Thyroid gland (tissue), 4 donors: ENCODE measurements at regions not wholly inside any gene's neighbourhood (a gene's known extent, or its start where the extent isn't known, plus 50 kb on each side); places are given as distances from the start of the nearest gene placed in this dataset.

Experiments used
- POLR2A ChIP-seq, 2 donors: fragments of 450-650 bp; IDR thresholded peaks; one replicate each; pipeline ENCODE4 v1.6.1; 2017; ENCODE audit warnings: antibody characterized with exemption in 2 of 2, mild to moderate bottlenecking in 2 of 2, moderate library complexity in 1 of 2
- TF ChIP-seq, protein P1 (sequence below), 6 experiments: fragments of 200-600 bp in 3 of 6; fragments of 450-650 bp in 3 of 6; sonication (generic) in 3 of 6; IDR thresholded peaks; one replicate each; pipeline ENCODE4 v1.5.1; 2016 to 2019; ENCODE audit warnings: antibody characterized with exemption in 6 of 6, mild to moderate bottlenecking in 2 of 6, inconsistent platforms in 1 of 6, moderate library complexity in 1 of 6

DNA sequence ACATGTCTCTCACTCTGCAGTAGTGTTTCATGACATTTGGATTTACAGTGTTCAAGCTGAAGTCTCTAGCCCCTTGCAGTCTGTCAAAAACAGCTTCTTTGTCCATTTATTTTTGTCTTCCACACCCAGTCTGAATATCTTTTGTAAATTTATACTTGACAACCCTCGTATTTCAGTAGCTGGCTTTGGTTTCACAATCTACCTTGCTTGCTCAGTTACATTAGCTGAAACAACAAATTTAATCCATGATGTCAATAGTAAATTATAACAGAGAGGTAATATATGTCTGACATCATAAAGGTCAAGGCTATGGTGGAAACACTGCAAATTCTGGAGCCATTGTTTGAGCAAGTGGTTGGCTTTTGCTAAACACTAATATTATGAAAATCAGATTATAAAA is 328.7 kb downstream of the MTX2 start:
- TF ChIP-seq, protein P1, sequence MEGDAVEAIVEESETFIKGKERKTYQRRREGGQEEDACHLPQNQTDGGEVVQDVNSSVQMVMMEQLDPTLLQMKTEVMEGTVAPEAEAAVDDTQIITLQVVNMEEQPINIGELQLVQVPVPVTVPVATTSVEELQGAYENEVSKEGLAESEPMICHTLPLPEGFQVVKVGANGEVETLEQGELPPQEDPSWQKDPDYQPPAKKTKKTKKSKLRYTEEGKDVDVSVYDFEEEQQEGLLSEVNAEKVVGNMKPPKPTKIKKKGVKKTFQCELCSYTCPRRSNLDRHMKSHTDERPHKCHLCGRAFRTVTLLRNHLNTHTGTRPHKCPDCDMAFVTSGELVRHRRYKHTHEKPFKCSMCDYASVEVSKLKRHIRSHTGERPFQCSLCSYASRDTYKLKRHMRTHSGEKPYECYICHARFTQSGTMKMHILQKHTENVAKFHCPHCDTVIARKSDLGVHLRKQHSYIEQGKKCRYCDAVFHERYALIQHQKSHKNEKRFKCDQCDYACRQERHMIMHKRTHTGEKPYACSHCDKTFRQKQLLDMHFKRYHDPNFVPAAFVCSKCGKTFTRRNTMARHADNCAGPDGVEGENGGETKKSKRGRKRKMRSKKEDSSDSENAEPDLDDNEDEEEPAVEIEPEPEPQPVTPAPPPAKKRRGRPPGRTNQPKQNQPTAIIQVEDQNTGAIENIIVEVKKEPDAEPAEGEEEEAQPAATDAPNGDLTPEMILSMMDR (IDR thresholded peaks at IDR 0.05), result no peak
- TF ChIP-seq POLR2A (IDR thresholded peaks at IDR 0.05), result no peak
